Amniotic stem cell (primary cell): ENCODE measurements at regions not wholly inside any gene's neighbourhood (a gene's known extent, or its start where the extent isn't known, plus 50 kb on each side); places are given as distances from the start of the nearest gene placed in this dataset.
A peak's percentile ranks its signal among the peaks of the same experiment; 100 is the strongest.

Experiments used
- DNase-seq: peaks from one replicate; lab custom pipeline; 2025; lab: John Stamatoyannopoulos, UW

- no peak for DNase-seq
Observed at GRCh38 chr5:58151414-58151813, 308.5 kb downstream of the PLK2 start.

GRCh38 chr5:58150926-58151325, 309.0 kb downstream of the PLK2 start:
- DNase-seq = no peak

GRCh38 chr5:58149746-58150145, 310.1 kb downstream of the PLK2 start:
- no peak for DNase-seq

GRCh38 chr5:58149345-58149744, 310.5 kb downstream of the PLK2 start:
- no peak for DNase-seq

DNA sequence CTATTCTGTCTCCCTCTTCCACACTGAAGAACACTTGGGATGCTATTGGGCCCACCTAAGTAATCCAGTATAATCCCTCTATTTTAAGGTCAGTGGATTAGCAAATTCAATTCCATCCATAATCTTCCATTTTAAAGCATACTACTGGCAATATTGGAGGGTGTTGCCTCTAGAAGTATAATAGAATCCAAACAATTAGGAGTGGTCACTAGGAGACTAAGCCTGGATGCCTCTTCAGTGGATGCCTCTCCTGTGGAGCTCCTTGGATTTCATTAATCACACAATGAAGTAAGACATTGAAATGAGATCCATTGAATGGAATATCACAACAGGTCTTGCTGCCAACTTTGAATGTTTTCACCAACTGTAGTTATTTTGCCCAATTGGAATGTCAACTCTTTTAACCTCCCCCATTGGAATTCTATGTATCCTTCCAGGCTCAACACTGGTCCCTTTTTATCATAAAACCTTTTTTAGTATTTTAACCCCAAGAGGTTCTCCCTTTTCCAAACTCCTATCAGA, 311.6 kb downstream of the PLK2 start:
- no peak for DNase-seq

GRCh38 chr5:58145397-58145934, 314.4 kb downstream of the PLK2 start:
- no peak for DNase-seq

GRCh38 chr5:58143727-58144126, 316.2 kb downstream of the PLK2 start:
- DNase-seq = no peak

- DNase-seq = no peak
Observed at GRCh38 chr5:58143181-58143580, 316.7 kb downstream of the PLK2 start.

DNA sequence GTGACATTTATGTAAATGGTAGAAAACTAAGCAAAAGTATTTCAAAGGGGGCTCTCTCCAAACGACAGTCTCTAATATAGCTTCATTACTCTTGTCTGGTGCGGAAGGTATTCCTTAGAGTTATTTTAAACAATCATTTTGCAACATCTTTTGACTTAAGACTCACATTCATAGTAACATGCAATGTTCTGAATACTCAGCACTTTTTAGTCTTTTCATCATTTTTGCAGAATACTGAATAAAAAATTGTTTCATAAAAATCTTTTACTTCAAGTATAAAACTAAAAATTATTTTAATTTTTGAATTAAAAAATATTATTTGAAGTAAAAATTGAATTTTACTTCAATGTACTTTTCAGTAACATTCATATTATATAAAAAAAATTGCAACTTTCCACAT, 321.1 kb downstream of the PLK2 start:
- no peak for DNase-seq

- no peak for DNase-seq
Observed at GRCh38 chr5:58136406-58136805, 323.5 kb downstream of the PLK2 start.

- no peak for DNase-seq
Observed at GRCh38 chr5:58135571-58136335, 324.1 kb downstream of the PLK2 start.

DNA sequence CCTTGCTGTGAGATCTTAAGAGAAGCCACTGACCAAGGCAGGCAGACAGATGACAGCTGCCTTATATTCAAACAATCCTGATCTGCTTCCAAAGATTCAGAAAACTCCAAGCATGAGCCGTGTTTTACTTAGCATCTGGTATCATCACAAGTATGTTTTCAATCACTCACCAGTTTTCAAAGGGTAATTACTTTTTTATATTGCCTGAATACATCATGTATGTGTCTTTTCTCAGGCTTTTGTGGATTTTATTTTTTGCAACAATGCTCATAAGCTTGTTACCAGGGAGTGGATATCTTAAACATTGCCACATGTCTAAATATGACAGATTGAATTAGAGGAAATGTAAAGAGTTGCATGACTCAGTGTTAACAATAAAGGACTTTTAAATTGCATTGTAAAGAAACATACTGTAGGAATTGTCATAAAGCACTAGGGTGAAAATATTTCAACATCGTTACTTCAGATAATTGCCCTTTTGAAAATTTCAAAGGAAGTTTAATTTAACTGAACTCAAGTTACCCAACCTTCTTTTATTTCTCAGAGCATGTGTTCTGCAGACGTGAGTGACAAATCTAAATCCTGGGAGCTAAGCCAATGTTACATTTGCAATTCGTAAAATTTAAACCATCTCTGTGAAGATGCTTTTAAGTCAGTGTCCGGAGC, 326.1 kb downstream of the PLK2 start:
- DNase-seq = no peak

DNA sequence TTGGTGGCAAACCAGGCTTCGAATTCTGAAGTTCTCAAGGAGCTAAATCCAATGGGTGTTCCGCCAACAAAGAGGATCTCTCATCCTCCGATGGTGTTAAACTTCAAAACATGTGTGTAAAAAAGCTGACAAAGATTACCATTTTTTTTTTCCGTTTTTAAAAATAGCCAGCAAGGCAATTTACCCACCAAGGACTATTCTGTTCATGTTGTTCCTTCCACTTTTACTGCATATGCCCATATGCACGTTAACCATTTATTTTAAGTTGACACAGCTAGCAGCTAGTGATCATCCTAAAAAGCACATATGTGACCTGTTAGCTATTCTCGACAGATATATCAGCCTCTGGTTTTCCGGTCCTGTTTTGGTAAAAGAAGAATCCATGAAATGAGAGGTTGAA, 326.7 kb downstream of the PLK2 start:
- no peak for DNase-seq

DNA sequence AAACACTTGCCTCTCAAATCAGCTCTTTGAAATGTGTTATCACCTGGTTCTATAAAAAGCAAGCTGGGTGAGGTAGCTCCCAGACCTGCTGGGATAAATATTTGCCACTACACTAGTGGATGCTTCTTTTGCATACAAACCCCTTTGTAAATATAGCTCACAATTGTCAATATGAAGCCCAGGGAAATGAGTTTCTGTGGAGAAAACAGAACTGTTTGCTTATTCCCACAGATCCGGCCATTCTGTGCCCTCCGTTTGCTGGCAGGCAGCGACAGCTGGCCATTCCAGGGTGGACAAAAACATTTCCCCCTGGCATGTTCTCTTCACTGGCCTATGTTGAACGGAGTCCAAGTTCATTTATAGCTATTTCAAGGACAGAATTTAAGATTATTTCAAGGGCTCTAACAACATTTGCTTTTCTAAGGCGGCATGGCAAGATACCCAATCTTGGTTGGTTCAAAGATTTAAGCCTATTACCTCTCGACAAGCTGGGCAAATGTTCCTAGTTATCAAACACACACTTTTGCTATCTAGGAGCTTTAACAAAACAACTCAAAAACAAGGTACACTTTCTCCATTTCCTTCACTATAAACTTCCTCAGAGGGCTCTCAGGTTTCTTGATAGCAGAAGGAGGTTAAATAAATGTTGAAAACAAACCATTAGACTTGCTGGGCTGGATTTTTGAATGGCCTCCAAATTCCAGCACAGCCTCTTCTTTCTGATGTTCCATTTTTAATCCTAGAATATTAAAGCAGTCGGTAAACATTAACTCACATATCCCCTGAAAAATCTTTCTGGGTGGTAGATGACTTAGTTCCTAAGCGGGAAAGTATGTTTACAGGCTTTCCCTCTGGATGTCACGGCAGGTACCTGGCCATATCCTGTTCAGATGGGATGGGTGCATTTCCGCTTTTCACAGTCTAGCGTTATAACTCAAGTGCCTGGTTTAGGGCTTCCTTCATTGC, 332.3 kb downstream of the PLK2 start:
- DNase-seq = no peak

DNA sequence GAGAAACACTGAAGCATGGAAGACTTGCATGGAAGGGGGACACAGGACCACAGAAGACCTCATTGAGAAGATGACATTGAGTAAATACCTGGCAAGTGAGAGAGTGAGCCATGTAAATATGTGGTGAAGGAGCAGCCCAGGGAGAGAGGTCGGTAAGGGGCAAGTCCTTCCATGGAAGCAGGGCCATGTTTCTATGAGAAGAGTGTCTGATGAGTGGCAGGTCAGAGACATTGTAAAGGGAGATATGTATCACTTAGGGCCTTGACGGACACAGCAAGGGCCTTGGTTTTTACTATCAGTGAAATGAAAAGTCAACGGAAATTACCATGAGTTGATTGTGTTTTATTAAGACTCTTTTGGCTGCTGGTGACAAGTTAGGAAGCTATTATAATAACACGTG, 336.4 kb downstream of the PLK2 start:
- no peak for DNase-seq

GRCh38 chr5:58122848-58123392, 337.0 kb downstream of the PLK2 start:
- DNase-seq = no peak

- no peak for DNase-seq
Observed at GRCh38 chr5:58122157-58122556, 337.7 kb downstream of the PLK2 start.

DNA sequence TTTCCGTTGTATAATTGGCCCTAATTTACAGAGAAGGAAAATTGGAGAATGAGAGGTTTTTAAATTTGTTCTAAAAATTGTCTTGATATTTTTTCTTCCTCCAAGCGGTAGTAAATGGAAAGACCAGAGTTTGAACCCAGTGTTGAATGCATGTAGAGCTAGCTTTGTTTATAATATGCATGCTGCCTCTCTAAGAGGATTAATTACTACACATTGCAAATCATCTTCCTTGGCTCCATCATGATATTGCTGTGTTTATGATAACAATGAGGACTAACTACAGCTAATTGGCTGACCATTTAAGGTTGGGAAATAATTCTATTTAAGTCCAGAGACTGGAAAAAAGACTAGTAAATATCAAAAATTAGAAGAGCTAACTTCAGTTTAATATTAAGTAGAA, 338.5 kb downstream of the PLK2 start:
- no peak for DNase-seq

GRCh38 chr5:58117542-58117941, 342.3 kb downstream of the PLK2 start:
- DNase-seq = no peak

GRCh38 chr5:58116346-58116745, 343.5 kb downstream of the PLK2 start:
- DNase-seq = no peak

DNA sequence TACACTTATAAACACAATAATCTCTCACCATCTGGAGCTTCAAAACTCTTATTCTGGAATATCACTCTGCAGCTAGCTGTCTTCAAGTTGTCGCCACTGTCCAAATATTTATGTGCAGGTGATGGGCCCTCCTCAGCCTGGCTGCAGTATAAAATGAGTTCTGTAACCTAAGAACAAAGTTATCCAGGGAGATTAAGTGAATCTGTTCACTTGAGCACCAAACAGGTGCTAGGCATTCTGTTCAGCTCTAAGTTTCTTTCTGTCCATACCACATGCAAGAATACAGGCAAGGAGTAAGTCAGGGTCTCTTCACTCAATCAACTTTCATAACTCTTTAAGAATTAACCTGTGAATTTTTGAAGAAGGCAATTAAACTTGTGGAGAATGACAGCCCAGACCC, 344.1 kb downstream of the PLK2 start:
- no peak for DNase-seq

GRCh38 chr5:58114324-58114723, 345.6 kb downstream of the PLK2 start:
- DNase-seq = peak; percentile 30
